Neural crest cell (in vitro differentiated cells): ENCODE measurements at regions not wholly inside any gene's neighbourhood (a gene's known extent, or its start where the extent isn't known, plus 50 kb on each side); places are given as distances from the start of the nearest gene placed in this dataset.

Source experiments
- DNase-seq: peaks from one replicate; pipeline ENCODE4 v3.0.0; 2021; ENCODE audit warnings: low read depth, mixed read lengths, low spot score
- H3K27ac Mint-ChIP-seq: one replicate; pipeline ENCODE4 v1.8.0; 2021; ENCODE audit warnings: mild to moderate bottlenecking, mixed read lengths; ENCODE audit not compliant: unreplicated experiment
- H3K27me3 Mint-ChIP-seq: 2 replicates; pipeline ENCODE4 v1.8.0; 2021; ENCODE audit warnings: low read depth, mild to moderate bottlenecking, mixed read lengths
- H3K36me3 Mint-ChIP-seq: 2 replicates; pipeline ENCODE4 v1.8.0; 2021; ENCODE audit warnings: low read depth, mild to moderate bottlenecking, mixed read lengths
- H3K4me1 Mint-ChIP-seq: 2 replicates; pipeline ENCODE4 v1.8.0; 2021; ENCODE audit warnings: mixed read lengths
- H3K4me3 Mint-ChIP-seq: one replicate; pipeline ENCODE4 v1.8.0; 2021; ENCODE audit warnings: mild to moderate bottlenecking, mixed read lengths
- H3K9me3 Mint-ChIP-seq: 2 replicates; pipeline ENCODE4 v1.8.0; 2021; ENCODE audit warnings: mixed read lengths
- CTCF ChIP-seq: fragments of 200-600 bp; sonication (generic); conservative IDR thresholded peaks from 2 replicates; pipeline ENCODE4 v1.5.0; 2021; ENCODE audit warnings: antibody characterized with exemption, mild to moderate bottlenecking

- H3K27me3 Mint-ChIP-seq = no peaks in the 10 kb centered on the region
- H3K27ac Mint-ChIP-seq = no peak overlapping the region
- H3K9me3 Mint-ChIP-seq = peaks cover 3% of the 10 kb centered on the region
- no peaks in the 10 kb centered on the region for H3K4me1 Mint-ChIP-seq
- H3K4me3 Mint-ChIP-seq = no peak overlapping the region
- no peaks in the 10 kb centered on the region for H3K36me3 Mint-ChIP-seq
- TF ChIP-seq CTCF = no peak
- DNase-seq = no peak
Measured at GRCh38 chr13:34698945-34699344, 243.1 kb upstream of the NBEA start.

DNA sequence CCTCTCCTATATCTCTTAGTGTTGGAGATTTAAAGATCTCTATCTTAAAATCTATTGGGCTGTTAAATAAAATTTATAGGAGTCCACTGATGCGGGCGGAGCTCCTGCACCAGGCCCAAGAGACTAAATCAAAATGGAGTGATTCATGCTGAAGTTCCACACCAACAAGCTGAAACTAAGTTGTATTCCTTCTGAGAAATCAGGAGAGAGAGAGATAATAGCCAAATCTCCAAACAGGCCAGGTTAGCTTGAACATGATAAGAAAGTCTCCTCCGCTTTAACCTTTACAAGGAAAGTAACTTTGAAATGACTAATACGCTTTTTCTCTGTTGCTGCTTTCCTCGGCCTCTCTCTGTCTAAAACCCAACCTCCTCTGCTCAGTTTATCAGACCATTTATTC lies 241.9 kb upstream of the NBEA start:
- Mint-ChIP-seq H3K4me1 (no peaks in the 10 kb centered on the region), H3K27me3 (no peaks in the 10 kb centered on the region), H3K27ac (no peak overlapping the region), H3K36me3 (no peaks in the 10 kb centered on the region), H3K4me3 (no peak overlapping the region), H3K9me3 (peaks cover 3% of the 10 kb centered on the region)
- no peak for DNase-seq
- no peak for TF ChIP-seq CTCF

- H3K36me3 Mint-ChIP-seq = no peaks in the 10 kb centered on the region
Measured at GRCh38 chr13:34701919-34702318, 240.2 kb upstream of the NBEA start.

DNA sequence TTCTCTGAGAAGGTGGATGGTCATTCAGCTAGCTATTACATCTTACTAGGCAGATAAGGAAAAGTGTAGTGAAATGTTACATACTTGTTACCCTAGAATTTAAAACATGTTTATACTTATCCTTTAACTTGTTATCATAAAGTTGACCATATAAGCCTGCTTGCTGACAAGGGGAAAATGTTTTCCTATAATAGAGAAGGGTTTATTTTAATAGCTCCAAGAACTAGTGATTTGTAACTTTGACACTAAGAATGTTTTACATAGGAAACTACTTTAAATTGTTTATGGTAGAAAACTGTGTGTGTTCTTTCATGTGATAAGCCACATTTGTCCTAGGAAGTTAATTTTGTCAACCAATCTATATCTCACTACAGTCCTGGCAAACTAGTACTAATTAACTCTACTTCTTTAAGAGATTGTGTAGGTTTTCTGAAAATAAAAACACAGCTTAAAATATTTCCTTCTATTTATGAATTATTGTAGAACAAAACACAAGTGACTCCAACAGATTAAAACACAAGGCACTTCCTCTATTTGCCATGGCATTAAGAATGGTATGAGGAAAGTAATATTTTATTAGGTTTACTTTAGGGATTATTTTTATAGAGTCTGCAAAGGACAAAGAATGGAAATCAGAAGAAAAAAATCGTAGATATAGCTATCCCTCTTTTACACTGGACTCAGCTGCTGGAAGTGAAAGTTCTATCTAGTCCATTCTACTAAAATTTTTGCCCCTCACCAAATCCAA lies 233.3 kb upstream of the NBEA start:
- Mint-ChIP-seq H3K27me3 (no peaks in the 10 kb centered on the region), H3K4me3 (no peak overlapping the region), H3K36me3 (no peaks in the 10 kb centered on the region), H3K9me3 (peaks cover 10% of the 10 kb centered on the region), H3K27ac (no peak overlapping the region), H3K4me1 (no peaks in the 10 kb centered on the region)
- no peak for TF ChIP-seq CTCF
- DNase-seq = no peak

More at GRCh38 chr13:34701919-34702318, 240.2 kb upstream of the NBEA start:
- no peak for DNase-seq
- no peak for TF ChIP-seq CTCF
- H3K4me3 Mint-ChIP-seq = no peak overlapping the region
- no peaks in the 10 kb centered on the region for H3K27me3 Mint-ChIP-seq
- no peaks in the 10 kb centered on the region for H3K4me1 Mint-ChIP-seq
- H3K27ac Mint-ChIP-seq = no peak overlapping the region
- H3K9me3 Mint-ChIP-seq = peaks cover 3% of the 10 kb centered on the region

DNA sequence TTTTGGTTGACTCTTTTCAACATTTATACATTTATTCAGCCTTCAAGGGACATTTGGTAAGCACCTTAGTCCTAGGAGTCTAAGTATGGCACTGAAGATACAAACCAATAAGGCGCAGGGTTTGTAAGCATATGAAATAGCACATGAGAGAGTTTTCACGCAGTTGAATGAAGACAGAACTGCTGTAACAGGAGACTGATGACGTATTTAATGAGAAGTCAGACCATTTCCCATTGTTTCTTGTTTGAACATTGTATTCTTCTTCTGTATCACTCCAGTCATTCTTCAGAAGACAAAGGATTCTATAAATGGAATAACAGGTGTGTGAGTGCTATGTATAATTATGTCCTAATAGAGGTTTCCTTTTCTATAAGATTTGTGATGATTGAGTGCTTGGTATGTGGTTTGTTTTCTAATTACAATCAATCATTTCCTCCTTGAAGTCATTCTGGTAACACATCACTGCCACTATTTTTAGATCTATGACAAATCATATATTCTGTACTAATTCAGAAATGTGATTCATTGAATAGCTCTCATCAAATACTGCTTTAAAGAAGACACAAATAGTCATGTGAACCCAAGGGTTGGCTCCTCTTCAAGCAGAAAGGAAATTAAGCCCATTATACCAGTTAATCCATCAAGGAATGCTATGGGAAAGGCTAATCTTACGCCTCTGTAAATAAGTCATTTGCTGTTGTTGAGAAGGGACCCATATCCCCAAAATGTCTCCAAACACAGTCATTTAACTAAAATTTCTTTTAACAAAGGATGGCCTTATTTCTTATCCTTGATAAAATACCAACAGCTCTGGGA lies 222.8 kb upstream of the NBEA start:
- Mint-ChIP-seq H3K4me3 (no peak overlapping the region), H3K4me1 (no peaks in the 10 kb centered on the region), H3K36me3 (no peaks in the 10 kb centered on the region), H3K9me3 (no peaks in the 10 kb centered on the region), H3K27me3 (no peaks in the 10 kb centered on the region), H3K27ac (no peak overlapping the region)
- TF ChIP-seq CTCF = no peak
- no peak for DNase-seq
